Fibroblast of skin of abdomen (primary cell): ENCODE measurements at regions not wholly inside any gene's neighbourhood (a gene's known extent, or its start where the extent isn't known, plus 50 kb on each side); places are given as distances from the start of the nearest gene placed in this dataset.
A peak's percentile ranks its signal among the peaks of the same experiment; 100 is the strongest.
"Not testable (repeated sequence)": the region's sequence is repeated elsewhere in the genome, so short reads cannot be mapped to it uniquely, and the experiment has no call there.

ENCODE experiments used
- DNase-seq: peaks from one replicate; pipeline ENCODE4 v3.0.0-alpha.2; 2013

DNA sequence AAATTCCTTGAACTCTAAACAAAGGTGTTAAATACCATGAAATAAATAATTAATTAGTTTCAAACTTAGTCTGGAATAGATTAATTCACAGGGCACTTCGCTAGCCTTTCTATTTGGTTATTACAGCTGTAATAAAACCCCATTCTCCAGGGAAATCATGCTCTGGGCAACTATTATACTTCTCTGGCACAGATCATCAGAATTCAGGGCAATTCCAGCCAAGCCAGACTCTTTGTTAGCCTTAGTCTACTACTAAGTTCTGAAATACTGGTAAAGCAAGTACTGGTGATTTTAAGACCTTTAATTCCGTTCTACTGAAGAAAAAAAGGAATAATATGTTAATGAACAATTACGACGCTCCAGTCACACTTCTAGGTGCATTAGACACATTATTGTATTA is 123.4 kb upstream of the PDE1A start:
- no peak for DNase-seq

DNA sequence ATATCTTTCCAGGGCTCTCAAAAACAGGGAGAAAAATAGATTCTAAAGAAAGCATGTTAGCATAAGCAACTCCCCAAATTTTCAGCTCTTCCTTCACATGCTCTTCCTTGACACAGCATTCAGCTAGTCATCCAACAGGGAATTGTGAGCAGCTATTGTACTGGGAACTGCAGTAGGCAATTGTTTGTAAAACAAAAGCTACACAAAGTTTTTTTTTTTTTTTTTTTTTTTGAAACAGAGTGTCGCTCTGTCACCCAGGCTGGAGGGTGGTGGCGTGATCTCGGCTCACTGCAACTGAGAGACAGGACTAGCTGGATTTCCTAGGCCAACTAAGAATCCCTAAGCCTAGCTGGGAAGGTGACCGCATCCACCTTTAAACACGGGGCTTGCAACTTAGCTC is 125.4 kb upstream of the PDE1A start:
- DNase-seq: not testable (repeated sequence)

DNA sequence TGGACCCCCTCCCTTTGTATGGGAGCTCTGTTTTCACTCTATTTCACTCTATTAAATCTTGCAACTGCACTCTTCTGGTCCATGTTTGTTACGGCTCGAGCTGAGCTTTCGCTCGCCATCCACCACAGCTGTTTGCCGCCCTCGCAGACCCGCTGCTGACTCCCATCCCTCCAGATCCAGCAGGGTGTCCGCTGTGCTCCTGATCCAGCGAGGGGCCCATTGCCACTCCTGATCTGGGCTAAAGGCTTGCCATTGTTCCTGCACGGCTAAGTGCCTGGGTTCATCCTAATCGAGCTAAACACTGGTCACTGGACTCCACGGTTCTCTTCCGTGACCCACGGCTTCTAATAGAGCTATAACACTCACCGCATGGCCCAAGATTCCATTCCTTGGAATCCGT is 125.9 kb upstream of the PDE1A start:
- not testable (repeated sequence) for DNase-seq

DNA sequence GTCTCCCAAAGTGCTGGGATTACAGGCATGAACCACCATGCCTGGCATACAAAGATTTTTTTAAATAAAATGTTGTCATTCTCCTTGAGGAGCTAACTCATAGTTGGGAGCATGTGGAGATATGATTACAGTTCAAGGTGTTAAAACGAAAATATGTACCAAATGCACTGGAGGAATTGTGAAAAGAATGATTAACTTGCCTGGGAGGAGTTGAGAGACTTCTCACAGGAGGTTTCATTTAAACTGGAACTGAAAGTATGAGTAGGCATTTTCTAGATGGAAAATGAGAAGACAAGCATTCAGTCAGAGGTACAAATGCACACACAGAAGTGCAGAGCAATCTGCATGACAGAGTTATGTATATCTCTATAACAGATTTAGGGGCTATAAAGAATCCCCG is 126.6 kb upstream of the PDE1A start:
- no peak for DNase-seq

DNA sequence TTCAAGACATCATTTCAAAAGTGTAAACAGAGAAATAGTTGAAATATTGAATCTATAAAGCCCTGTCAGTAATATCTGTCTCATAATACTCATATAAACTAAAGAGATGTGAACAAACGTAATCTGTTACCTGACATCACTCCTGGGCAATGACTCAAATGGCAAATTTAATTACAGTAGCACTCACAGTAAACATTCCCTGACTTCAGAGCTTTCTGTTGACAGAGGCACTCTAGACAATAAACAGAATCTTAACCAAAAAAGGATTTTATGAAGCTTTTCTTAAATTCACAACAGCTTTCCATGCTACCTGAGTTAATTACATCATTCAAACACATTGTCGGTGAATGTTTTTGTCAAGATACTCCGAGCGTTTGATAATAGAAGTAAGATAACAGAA is 128.1 kb upstream of the PDE1A start:
- DNase-seq: no peak

DNA sequence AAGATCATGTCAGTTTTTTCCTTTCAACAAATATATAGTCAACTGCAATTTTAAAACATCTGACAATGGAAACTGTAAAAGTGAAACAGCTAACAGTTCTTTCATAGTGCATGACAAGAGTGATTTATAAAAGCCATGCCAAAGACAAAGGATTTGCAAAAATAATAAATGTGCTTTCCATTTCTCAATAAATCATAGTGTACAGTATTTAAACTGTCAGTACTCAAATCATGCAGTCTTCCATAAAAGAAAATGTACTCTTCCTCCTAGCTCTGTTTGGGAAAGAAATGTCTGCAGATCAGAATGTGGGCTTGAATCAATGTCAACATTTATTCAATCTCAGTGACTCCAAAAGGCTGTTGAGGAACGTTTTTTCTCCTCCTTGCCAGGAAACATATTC is 131.7 kb upstream of the PDE1A start:
- DNase-seq: peak; percentile 28

DNA sequence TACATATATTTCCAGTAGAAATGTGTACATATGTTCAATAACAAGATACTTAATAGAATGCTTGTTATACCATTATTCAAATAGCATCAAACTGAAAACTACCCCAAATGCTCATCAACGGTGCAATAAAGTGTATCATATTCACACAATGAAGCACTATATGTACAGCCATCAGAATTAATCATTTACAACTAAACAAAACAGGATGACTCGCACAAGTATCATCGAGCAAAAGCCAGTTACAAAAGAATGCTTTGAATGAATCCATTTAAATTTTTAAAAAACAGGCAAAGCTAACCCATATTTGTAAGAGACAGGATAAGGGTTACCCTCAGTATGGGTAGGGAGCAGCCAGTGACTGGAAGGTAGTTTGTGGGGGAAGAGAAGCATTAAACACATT is 132.8 kb upstream of the PDE1A start:
- DNase-seq: peak; percentile 20

DNA sequence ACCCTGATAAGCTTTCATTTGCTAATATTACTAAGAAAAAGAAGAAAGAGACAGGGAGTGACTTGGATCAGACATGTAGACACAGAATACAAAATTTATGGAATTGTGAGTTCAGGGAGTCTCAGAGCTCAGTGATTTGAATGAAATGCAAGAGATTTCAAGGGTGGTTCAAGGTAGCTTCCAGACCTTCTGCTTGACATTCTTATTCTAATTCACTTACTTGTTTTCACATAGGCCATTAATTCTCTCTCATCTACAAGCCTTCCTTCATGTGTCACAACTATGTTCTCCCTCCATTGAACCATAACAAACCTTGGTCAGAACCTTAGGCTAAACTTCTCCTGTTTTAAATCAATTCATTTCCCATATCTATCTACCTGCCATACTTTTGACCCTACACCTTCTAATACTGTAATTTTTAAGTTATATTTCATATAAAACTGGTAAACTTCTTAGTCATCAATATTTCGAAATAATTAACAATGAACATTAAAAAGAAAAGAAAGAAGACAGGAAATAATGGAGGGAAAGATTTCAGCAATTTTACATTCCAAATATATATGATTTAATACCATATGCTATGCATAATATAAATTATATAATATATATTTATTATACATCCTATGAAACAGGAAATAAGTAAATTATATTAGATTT is 139.2 kb upstream of the PDE1A start:
- no peak for DNase-seq

DNA sequence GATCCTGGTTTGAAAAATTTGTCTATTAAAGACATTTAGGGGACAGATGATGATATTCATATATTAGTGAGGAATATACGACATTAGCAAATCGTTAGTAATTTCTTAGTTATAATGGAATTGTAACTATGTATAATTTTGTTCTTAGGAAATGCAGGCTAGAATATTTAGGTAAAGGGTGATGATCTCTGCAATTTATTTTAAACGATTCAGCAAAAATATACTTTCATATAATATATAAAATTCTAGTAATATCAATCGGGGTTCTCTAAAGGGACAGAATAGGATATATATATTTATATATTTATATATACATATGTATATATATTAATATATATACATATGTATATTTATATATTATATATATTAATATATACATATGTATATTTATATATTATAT is 142.5 kb upstream of the DNAJC10 start:
- no peak for DNase-seq

DNA sequence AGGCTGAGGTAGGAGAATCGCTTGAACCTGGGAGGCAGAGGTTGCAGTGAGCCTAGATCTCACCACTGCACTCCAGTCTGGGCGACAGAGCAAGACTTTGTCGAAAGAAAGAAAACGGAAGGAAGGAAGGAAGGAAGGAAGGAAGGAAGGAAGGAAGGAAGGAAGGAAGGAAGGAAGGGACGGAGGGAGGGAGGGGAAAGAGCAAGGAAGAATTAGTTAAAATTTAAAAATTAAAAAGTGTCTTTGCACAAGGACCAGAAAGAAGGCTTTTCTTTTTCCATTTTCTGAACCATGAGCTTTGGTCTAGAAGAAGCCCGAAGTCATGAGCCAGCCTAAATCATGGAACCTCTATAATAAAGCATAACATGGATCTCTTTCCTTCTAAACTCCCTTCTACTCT is 138.2 kb upstream of the DNAJC10 start:
- DNase-seq: no peak

DNA sequence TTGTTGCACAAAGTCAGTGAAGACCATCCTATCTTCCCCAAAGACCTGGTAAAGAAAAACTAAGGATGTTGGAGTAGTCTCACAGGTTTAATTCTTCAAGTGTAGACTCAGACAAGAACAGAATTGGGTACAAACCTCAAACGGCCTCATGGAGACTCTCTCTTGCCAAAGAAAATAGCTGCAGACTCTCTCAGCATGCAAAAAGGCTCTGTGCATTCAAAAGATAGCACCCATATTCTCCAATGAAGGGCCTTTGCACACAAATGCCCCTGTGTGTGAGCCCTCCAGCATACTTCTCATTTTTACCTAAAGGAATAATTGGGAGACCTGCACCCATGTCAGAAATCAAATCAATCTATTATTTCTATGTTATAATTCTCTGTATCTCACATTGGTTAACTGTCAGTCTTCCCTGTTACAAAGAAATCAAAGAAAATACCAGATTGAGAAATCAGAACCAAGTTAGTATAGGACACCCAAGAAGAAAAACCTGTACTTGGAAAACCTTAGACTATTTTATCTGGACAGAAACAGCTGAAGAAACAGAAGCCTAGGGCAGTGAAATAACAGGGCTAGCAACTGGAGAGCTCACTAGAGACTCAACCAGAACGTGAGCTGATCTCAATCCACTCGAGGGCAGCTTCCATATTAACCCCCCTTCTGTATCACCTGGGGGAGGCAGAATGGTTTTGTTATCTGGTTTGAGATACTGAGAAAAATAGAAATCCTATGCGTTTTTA is 134.7 kb upstream of the DNAJC10 start:
- DNase-seq: no peak

DNA sequence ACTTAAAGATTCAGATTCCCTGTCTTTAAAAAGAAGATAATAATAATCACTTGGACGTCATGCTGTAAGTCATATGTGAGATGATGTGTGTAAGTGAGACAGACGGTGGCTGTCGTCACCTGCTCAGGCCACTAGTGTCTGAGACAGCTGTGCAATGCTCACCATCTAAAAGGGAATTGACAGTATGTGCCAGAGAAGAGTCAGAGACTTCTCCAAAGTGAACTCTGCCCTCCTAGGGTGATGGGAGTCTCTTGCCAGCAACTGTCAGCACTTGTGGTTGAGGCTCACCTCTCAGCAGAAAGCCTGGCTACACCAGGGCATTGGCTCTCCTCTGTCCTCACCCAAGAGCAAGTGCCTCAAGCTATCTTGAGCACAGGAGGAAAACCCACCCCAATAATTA is 131.6 kb upstream of the DNAJC10 start:
- no peak for DNase-seq

DNA sequence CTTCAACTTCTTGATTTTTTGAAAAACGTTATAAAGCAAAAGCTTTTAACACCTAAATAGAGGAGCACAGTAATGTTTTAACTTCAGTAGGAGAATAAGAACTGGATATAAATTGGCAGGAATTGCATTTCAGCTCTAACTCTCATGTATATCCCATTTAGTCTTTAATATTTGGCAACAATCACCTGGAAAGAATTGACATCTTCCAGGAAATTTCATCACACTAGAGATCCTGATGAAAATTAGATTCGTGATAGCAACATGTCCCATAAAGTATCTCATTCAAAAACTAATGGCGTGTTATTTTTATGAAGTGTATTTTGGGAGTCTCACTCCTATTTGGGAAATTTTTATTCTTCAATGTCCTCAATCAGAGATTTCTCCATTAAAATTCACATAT is 131.1 kb upstream of the DNAJC10 start:
- DNase-seq: no peak

DNA sequence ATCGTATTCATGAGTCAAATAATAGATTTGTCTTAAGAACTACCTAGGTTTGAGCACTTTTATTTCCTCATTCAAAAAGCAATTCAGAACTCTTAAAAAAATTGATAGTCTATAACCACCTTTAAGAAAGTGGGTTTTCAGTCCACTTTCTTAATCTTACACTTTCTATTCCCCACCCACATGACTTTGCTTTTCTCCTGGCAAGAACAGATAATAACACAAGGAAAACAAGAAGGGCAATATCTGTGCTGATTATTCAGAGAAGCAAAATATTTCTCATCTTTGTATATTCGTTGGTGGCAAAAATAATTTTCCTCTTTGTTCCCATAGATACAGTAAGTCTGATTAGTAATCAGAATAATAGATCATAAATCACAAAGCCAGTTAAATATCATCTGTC is 130.6 kb upstream of the DNAJC10 start:
- DNase-seq: no peak

DNA sequence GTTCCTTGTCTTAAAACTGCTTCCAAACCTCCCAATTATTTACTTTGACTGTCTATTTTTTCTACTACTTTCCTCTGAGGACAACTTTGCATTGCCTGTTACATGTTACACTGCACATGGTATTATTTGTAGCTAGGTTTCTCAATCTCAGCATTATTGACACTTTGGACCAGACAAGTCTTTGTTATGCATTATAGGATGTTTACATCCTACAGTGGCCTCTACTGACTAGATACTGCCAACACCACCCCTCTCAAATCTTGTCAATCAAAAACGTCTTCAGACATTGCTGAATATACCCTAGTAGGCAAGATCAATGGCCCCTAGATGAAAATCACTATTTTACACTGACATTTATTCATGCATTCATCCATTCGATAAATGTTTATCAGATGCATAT is 129.6 kb upstream of the DNAJC10 start:
- no peak for DNase-seq

DNA sequence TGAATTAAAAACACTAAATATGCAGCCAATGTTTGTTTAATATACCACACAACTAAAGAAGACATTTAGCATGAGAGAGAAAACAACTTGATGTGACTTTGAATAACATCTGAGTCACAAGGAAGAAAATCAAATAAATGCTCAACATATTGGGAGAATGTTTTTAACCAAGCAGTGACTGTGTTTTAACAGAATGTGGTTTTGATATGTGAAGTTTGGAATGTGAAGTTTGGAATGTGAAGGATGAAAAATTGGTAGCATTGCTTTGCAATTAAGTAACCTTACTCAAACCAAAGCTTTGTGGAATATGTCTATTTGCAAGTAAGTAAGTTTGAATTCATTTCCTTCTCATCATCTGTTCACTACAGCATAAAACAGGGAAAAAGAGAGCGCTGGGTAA is 128.2 kb upstream of the DNAJC10 start:
- DNase-seq: peak; percentile 92

DNA sequence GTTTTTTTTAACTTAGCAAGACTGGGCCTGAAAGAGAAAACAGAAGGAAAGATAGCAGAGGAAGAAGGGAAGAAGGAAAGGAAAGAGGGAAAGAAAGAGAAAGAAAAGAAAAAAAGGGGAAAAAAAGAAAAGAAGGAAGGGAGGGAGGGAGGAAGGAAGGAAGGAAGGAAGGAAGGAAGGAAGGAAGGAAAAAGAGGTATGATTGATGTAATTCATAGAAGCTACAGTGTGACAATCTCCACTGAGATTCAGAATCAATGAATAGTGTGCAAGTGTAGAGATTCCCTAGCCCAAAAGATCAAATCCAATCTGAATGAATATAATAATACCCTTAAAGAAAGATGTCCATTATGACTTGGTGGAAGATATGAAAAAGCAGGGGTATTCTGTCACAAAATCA is 126.9 kb upstream of the DNAJC10 start:
- no peak for DNase-seq

DNA sequence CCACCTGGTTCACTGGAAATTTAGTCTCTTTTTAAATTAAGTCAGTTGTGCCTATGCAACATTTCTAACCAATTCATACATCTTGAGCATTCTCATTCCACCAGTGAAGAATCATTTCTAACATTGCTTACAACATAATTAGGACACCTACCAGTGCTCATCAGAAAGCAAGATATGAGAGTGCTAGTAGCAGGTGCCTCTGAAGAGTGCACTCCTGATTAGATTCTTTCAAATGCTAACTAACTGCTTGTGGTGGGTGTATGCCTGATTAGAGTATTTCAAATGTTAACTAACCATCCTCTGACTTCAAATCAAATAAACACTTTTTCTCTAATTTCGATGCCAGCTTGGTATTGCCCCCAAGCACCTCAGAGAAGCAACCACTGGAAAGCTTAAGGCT is 124.3 kb upstream of the DNAJC10 start:
- DNase-seq: no peak

DNA sequence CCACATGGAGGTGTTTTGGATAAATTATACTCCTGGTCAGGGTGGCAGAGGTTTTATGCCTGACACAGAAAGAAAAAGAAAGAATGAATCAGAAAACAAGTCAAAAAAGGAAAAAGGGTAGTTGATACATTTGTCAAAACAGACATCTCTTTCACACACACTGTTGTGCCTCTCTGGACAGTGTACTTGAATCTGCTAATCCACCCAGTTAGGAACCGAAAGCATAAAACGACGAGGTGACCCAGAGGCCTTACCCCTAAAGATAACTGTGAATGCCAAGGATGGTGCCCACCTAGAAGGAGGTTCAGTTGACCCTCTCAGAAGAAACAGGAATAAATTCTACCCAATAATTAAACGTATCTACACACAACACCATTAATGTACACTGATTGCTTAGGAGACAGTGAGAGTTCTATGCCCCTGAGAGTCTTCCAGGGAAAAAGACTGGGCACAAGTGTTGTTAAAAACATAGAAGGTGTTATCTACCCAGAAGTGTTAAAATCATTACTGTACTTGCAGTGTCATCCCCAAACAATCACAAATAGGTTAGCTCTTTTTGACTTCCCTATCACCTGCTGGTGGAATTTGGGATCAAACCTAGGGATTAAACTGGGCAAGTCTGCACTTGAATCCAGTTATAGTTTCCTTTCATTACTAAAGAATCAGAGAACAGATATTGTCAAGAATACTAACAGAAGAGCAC is 123.2 kb upstream of the DNAJC10 start:
- DNase-seq: no peak

DNA sequence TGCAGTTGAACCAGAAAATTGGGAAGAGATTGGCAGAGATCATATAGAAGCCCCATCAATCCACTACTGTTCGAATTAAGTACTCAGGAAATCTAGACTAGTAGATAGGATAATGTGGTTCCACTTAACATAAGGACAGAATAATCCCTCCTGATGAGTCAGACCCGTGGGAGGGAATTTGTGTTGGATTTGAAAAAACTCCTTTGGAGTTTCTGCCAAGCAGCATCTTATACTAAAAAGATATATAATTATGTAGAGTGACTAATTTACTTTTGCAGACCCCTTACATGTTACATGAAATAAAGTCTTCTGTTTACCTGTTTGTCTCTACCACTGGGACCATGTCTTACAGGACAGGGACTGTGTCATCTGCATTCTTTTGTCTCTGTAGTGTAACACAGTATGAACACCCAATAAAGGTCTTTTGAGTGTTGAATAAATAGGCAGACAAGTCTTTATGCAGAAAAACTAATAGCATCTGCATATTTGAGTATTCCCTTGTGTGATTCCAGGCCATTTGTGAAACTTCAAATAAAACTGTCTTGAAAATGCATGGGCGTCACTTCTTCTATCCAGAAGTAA is 122.6 kb upstream of the DNAJC10 start:
- DNase-seq: peak; percentile 89

DNA sequence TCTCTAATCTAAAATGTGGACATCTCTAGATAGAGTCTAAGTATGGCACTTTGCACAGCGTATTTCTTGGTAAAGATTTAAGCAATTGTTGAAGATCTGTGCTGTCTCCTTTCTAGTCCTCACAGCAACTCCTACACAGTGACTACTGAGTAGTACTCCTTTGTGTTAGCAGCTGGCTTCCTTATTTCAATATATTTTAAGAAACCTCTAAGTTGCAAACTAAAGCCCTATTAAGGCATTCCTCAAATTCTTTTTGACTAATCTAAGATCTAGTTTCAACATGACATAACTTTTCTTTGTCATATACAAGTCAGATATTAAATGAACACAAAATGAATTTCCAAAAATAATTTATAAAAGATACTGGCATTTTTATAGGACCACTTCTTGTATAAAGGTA is 121.8 kb upstream of the DNAJC10 start:
- peak; percentile 55 for DNase-seq

DNA sequence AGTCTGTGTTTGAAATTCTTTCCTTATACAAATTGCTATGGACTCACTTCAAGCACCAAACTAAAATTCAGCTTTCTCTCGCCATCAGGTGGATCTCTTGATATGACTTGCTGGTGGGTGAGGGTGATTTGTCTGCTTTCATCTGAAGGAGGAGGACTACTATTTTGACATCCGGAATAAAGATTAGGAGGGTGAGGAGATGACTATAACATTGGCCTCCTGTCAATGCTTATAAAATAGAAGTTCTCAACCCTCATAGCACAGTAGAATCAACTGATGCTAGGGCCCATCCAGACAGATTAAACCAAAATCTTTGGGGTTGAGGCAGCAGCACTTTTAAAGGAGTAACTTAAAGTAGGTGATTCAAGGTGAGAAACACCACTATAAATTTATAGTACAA is 120.4 kb upstream of the DNAJC10 start:
- DNase-seq: no peak

DNA sequence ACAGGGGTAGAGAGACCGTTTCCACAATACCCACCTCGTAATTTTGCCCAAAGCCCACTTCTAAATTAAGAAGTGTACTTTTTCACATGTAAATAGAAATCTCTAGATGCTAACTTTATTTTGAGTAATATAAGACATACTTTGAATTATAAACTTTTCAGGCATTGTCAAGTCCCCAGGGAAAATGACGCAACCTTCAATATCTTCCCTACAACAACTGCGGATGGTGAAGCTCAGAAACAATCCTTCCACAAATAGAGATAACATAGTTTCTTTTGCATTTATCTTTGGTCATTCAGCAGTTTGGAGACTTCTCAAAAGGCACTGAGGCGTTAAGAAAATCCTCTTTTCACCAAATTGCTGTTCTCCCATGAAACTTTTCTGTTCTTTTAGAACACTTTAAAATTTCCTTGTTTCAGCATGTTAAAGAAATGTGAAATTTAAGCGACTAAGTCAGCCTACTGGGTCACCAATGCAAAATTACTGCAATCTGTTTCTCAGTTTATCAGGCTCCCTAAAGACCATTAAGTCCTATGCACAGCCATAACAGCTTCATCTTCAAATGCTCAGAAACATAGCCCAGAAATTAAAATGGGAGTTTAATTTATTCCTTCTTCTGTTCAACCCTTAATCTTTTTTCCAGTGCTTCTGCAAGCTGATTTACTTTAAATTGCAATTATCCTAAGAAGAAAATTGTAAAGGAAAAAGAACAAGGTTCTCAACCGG is 118.3 kb upstream of the DNAJC10 start:
- no peak for DNase-seq
